AG10803 (cell line): ENCODE measurements at regions not wholly inside any gene's neighbourhood (a gene's known extent, or its start where the extent isn't known, plus 50 kb on each side); places are given as distances from the start of the nearest gene placed in this dataset.

Experiments
- DNase-seq: peaks from one replicate; pipeline ENCODE4 v3.0.0; 2010; ENCODE audit warnings: low read depth
- H3K4me3 ChIP-seq: 2 replicates; pipeline ENCODE4 v1.5.1; 2011; ENCODE audit warnings: mild to moderate bottlenecking, low read length, control low read depth
- TF ChIP-seq, protein P1 (sequence below): conservative IDR thresholded peaks from 2 replicates; pipeline ENCODE4 v1.5.1; 2011; ENCODE audit warnings: mild to moderate bottlenecking, low read length, control low read depth, inconsistent platforms

DNA sequence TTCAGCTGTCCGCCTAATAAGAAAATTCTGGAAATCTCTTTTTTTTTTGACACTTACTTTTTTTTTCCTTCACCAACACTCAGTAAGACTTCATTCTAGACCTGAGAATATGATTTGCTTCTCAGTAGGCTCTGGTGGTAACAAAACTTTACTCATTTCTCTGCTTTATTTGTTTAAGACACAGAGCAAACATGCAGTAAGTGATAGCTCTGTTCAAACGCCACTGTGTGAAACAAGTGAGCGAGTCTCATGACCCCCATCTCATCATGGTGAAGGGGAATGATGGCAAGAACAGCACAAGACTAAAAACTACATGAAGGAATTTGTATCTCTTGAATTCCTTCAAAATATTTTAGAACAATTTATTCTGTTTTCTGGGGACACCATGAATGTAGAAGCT lies 541.6 kb upstream of the POU3F2 start:
- TF ChIP-seq, protein P1, sequence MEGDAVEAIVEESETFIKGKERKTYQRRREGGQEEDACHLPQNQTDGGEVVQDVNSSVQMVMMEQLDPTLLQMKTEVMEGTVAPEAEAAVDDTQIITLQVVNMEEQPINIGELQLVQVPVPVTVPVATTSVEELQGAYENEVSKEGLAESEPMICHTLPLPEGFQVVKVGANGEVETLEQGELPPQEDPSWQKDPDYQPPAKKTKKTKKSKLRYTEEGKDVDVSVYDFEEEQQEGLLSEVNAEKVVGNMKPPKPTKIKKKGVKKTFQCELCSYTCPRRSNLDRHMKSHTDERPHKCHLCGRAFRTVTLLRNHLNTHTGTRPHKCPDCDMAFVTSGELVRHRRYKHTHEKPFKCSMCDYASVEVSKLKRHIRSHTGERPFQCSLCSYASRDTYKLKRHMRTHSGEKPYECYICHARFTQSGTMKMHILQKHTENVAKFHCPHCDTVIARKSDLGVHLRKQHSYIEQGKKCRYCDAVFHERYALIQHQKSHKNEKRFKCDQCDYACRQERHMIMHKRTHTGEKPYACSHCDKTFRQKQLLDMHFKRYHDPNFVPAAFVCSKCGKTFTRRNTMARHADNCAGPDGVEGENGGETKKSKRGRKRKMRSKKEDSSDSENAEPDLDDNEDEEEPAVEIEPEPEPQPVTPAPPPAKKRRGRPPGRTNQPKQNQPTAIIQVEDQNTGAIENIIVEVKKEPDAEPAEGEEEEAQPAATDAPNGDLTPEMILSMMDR: no peak
- DNase-seq: no peak
- no peak overlapping the region for H3K4me3 ChIP-seq

DNA sequence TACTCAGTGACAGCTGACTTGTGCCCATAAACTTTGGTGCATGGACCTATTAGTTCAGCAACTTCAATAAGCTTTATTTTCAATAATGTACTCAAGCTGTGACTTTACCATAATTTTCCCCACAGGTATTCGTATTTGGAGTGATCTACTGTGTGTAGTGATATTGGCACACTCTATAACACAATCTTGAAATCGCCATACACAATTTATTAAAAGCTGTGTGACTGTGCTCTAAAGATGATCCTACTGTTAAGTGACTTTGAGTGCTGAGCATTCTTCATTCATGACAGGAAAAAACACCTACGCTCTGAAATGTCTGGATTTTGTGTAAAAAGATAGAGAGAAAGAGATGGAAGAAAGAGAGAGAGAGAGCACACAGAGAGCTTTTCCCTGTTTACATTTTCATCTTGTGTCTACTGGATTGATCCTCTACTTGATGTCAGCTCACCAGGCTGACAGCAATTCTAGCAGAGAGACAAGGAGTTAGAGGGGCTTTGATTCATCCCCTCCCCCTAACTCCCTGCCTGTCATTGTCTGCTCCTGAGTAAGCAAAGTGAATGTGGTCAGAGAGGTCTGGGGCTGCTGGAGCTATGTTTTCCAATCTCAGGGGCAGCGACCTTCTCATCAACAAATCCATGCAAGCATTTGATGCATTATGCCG lies 538.7 kb upstream of the POU3F2 start:
- no peak for DNase-seq
- H3K4me3 ChIP-seq: no peak overlapping the region
- TF ChIP-seq, protein P1: no peak

DNA sequence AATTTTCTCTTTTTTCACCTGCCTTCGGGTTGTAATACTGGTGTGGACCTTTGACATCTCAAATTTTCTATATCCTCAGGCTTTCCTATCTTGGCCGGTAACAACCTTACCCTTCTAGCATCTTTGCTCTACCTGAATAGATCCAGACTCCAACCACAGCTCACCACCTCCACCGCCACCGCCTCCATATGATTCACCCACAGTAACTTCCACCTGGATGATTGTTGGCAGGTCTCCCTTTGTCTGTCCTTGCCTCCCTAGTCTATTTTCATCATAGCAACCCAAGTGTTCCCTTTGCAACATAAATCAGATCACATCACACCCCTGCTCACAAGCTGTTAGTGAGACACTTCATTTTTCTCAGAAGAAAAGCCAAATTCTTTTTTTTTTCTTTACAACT lies 525.8 kb upstream of the POU3F2 start:
- H3K4me3 ChIP-seq: no peak overlapping the region
- TF ChIP-seq, protein P1: no peak
- no peak for DNase-seq

DNA sequence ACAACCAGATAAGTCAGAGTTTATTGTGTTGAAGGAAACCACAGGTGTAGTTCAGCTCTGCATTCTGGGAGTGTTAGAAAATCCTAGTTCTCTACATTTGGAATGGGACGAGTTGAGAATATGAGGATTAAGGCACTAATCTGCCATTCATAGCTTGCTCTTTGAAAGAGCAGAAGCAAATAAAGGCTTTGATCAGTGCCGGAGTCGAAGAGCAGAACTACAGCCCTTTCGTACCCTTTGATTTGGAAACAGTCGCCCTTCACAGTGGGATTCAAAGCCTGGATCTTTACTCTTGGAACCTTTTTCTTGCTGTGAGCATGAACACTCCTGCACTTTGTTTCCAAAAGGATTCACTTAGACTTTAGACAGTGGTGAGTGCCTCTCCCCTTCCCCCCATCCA lies 523.9 kb upstream of the POU3F2 start:
- TF ChIP-seq, protein P1: no peak
- H3K4me3 ChIP-seq: no peak overlapping the region
- DNase-seq: no peak

DNA sequence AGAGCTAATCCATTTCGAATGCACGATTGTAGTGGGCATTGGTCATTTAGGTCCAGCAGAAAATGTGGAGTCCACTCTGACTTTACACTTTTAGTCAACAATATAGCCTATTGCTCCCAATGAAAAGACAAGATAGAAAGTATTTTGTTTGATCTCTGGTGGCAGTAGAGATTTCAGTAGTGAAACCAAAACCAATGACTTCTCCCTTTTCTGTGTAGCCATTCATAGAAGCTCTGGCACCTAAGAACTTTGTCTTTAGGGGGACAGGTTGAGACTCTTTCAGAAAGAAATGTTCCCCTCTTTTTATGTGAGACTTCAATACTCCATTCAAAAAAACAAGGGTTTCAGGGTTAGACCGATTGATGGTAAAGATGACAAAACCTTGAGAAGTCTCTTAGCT lies 510.8 kb upstream of the POU3F2 start:
- no peak overlapping the region for H3K4me3 ChIP-seq
- no peak for DNase-seq
- TF ChIP-seq, protein P1: no peak

DNA sequence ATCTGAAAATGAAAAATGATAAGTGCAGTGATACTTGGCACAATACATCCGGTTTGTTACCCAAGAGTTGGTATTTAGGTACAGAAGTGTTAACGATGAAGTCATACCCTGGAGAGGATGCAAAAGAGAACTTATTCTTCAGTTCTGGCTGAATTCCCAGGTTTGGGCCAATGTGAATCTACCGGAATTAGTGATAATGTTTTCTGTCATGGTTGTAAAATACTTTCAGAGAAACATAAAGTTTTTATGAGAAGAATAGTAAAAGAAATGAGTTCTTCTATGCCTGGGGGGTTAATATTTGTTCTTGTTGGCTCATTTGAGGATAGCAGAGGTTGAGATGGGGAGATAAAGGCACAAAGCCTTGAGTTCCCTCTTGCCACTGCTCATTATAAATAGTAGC lies 509.9 kb upstream of the POU3F2 start:
- no peak for DNase-seq
- TF ChIP-seq, protein P1: no peak
- no peak overlapping the region for H3K4me3 ChIP-seq

DNA sequence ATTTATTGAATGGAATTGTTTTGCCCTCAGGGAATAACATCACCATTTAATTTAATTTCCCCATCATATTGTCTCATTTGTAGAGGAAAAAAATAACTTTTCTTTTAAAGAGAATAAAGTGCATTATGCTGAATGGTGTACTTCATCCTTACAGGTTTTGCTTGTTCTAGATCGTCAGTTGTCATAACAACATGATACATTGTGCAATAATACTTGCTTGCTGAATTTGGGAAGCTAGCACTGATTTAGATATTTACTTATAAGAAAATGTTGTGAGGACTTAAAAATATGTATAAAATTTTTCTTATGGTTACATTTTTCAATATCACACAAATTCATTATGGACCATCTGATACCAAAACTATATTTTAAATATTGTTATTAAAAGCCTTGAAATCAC lies 509.0 kb upstream of the POU3F2 start:
- no peak overlapping the region for H3K4me3 ChIP-seq
- DNase-seq: no peak
- TF ChIP-seq, protein P1: no peak
